Osteoblast (primary cell): ENCODE measurements at regions not wholly inside any gene's neighbourhood (a gene's known extent, or its start where the extent isn't known, plus 50 kb on each side); places are given as distances from the start of the nearest gene placed in this dataset.

ENCODE experiments used
- DNase-seq: peaks from one replicate; pipeline ENCODE4 v3.0.0; 2011; ENCODE audit warnings: low spot score, mixed read lengths; ENCODE audit not compliant: insufficient read length; ENCODE audit errors: missing footprints
- H2AFZ ChIP-seq: 2 replicates; pipeline ENCODE4 v1.6.0; 2011; ENCODE audit warnings: mild to moderate bottlenecking, low read length
- H3K27ac ChIP-seq: 2 replicates; pipeline ENCODE4 v1.5.1; 2011; ENCODE audit warnings: mild to moderate bottlenecking, low read depth, low read length, moderate library complexity
- H3K27me3 ChIP-seq: 2 replicates; pipeline ENCODE4 v1.6.0; 2012; ENCODE audit warnings: mild to moderate bottlenecking, control low read depth, inconsistent platforms, low read length, moderate library complexity; ENCODE audit not compliant: insufficient read depth
- H3K36me3 ChIP-seq: 2 replicates; pipeline ENCODE4 v1.5.1; 2011; ENCODE audit warnings: mild to moderate bottlenecking, low read length, control low read depth, moderate library complexity; ENCODE audit not compliant: insufficient read depth
- H3K4me1 ChIP-seq: 2 replicates; pipeline ENCODE4 v1.5.1; 2011; ENCODE audit warnings: mild to moderate bottlenecking, low read length, control low read depth, moderate library complexity; ENCODE audit not compliant: insufficient read depth
- H3K4me2 ChIP-seq: 2 replicates; pipeline ENCODE4 v1.6.0; 2011; ENCODE audit warnings: mild to moderate bottlenecking, low read length; ENCODE audit not compliant: insufficient read depth
- H3K4me3 ChIP-seq: fragments of 200-600 bp; sonication (generic); 3 replicates; pipeline ENCODE4 v1.5.1; 2012; ENCODE audit warnings: mild to moderate bottlenecking, low read length, inconsistent platforms; ENCODE audit not compliant: insufficient read depth
- H3K79me2 ChIP-seq: 2 replicates; pipeline ENCODE4 v1.6.0; 2012; ENCODE audit warnings: mild to moderate bottlenecking, low read length, control low read depth, inconsistent platforms; ENCODE audit not compliant: insufficient read depth
- H3K9me3 ChIP-seq: 2 replicates; pipeline ENCODE4 v1.5.1; 2011; ENCODE audit warnings: low read depth, low read length, control low read depth
- H4K20me1 ChIP-seq: 2 replicates; pipeline ENCODE4 v1.6.0; 2012; ENCODE audit warnings: mild to moderate bottlenecking, low read length, control low read depth; ENCODE audit not compliant: insufficient read depth
- TF ChIP-seq, protein P1 (sequence below): IDR thresholded peaks from 2 replicates; pipeline ENCODE4 v1.5.1; 2011; ENCODE audit warnings: mild to moderate bottlenecking, low read depth, low read length, moderate library complexity; ENCODE audit errors: extremely low read depth

- no peaks in the 10 kb centered on the region for H4K20me1 ChIP-seq
- no peaks in the 10 kb centered on the region for H3K27me3 ChIP-seq
- no peak overlapping the region for H2AFZ ChIP-seq
- H3K4me1 ChIP-seq = no peaks in the 10 kb centered on the region
- TF ChIP-seq, protein P1, sequence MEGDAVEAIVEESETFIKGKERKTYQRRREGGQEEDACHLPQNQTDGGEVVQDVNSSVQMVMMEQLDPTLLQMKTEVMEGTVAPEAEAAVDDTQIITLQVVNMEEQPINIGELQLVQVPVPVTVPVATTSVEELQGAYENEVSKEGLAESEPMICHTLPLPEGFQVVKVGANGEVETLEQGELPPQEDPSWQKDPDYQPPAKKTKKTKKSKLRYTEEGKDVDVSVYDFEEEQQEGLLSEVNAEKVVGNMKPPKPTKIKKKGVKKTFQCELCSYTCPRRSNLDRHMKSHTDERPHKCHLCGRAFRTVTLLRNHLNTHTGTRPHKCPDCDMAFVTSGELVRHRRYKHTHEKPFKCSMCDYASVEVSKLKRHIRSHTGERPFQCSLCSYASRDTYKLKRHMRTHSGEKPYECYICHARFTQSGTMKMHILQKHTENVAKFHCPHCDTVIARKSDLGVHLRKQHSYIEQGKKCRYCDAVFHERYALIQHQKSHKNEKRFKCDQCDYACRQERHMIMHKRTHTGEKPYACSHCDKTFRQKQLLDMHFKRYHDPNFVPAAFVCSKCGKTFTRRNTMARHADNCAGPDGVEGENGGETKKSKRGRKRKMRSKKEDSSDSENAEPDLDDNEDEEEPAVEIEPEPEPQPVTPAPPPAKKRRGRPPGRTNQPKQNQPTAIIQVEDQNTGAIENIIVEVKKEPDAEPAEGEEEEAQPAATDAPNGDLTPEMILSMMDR = no peak
- H3K79me2 ChIP-seq = no peaks in the 10 kb centered on the region
- no peak for DNase-seq
- no peak overlapping the region for H3K27ac ChIP-seq
- peaks cover 5% of the 10 kb centered on the region for H3K9me3 ChIP-seq
- no peak overlapping the region for H3K4me3 ChIP-seq
- H3K4me2 ChIP-seq = no peak overlapping the region
- no peaks in the 10 kb centered on the region for H3K36me3 ChIP-seq
These were observed 1938.7 kb upstream of the NUDT12 start for GRCh38 chr5:105501315-105501714.

- no peaks in the 10 kb centered on the region for H3K27me3 ChIP-seq
- peaks cover 3% of the 10 kb centered on the region for H3K9me3 ChIP-seq
- no peaks in the 10 kb centered on the region for H3K36me3 ChIP-seq
- H3K4me3 ChIP-seq = no peak overlapping the region
- H4K20me1 ChIP-seq = no peaks in the 10 kb centered on the region
- no peak overlapping the region for H2AFZ ChIP-seq
- no peaks in the 10 kb centered on the region for H3K79me2 ChIP-seq
- no peaks in the 10 kb centered on the region for H3K4me1 ChIP-seq
- no peak overlapping the region for H3K27ac ChIP-seq
- H3K4me2 ChIP-seq = no peak overlapping the region
- TF ChIP-seq, protein P1 = no peak
- no peak for DNase-seq
These were observed 1912.8 kb upstream of the NUDT12 start for GRCh38 chr5:105475401-105475800.

DNA sequence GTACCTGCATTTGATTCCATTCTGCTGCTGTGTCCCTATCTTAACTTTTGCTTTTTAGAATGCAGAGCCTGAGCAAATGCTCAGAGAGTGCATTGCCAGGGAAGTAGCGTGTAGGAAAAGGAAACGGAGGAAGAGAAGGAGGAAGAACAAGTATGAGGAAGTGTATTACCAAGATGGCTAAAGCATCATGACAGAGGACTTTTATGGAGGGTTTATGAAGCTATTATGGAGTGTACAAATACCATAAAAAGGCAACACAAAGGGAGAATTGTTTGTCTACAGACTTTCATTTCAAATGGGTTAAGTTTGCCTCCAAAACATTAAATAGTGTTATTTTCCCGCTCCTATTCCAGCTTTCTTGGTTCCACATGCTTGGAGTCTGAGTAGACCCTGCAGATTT lies 1899.8 kb upstream of the NUDT12 start:
- no peaks in the 10 kb centered on the region for H4K20me1 ChIP-seq
- H3K4me3 ChIP-seq = no peak overlapping the region
- H3K27ac ChIP-seq = no peak overlapping the region
- DNase-seq = no peak
- no peaks in the 10 kb centered on the region for H3K79me2 ChIP-seq
- no peaks in the 10 kb centered on the region for H3K27me3 ChIP-seq
- H3K4me1 ChIP-seq = no peaks in the 10 kb centered on the region
- no peaks in the 10 kb centered on the region for H3K36me3 ChIP-seq
- H3K9me3 ChIP-seq = peaks cover 3% of the 10 kb centered on the region
- TF ChIP-seq, protein P1 = no peak
- H2AFZ ChIP-seq = no peak overlapping the region
- H3K4me2 ChIP-seq = no peak overlapping the region

- no peak overlapping the region for H2AFZ ChIP-seq
- no peaks in the 10 kb centered on the region for H3K79me2 ChIP-seq
- TF ChIP-seq, protein P1 = no peak
- no peak for DNase-seq
- no peaks in the 10 kb centered on the region for H3K36me3 ChIP-seq
- H3K27ac ChIP-seq = no peak overlapping the region
- H3K4me1 ChIP-seq = no peaks in the 10 kb centered on the region
- no peak overlapping the region for H3K4me2 ChIP-seq
- peaks cover 3% of the 10 kb centered on the region for H3K9me3 ChIP-seq
- no peaks in the 10 kb centered on the region for H3K27me3 ChIP-seq
- no peak overlapping the region for H3K4me3 ChIP-seq
- H4K20me1 ChIP-seq = no peaks in the 10 kb centered on the region
These were observed 1898.1 kb upstream of the NUDT12 start for GRCh38 chr5:105460721-105461120.
